ENCODE measurements at regions not wholly inside any gene's neighbourhood (a gene's known extent, or its start where the extent isn't known, plus 50 kb on each side); places are given as distances from the start of the nearest gene placed in this dataset.

DNA sequence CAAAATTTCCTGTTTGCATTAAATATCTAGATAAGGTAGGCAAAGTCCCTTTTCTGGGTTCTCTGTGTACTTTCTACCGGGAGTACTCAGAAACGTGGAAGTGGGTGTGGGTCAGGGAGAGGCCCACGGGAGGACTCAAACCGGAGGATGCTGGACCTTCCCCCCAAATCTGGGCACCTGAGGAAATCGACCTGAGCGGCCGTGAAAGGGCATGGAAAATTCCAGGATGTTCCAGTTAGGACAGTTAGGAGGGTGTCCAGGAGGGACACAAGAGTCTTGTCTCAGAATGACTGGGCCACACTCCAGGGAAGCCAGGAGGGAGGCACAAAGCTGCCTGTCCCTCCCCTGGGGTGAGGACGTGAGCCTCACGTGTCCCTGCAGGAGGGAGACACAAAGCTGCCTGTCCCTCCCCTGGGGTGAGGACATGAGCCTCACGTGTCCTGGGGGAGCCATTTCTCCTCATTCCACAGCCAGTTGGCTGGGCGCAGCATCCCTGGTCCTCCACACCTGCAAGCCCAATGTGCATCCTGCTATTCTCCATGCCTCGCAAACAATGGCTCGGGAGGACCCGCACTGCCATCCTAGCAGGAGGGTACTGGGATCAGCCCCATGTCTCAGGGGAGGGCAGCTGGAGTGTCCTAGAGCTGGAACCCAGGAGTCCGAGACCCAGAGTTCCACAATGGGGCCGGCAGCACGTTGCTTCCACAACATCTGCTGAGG, 190.5 kb upstream of the PPP2R2D start:
- DNase-seq (ENCODE audit: low read depth), result no peak

GRCh38 chr10:131722121-131722520, 178.7 kb upstream of the PPP2R2D start:
- DNase-seq (ENCODE audit: low read depth), result no peak

- DNase-seq (ENCODE audit: low read depth), result no peak
Observed at GRCh38 chr10:131722525-131723264, 178.1 kb upstream of the PPP2R2D start.

DNA sequence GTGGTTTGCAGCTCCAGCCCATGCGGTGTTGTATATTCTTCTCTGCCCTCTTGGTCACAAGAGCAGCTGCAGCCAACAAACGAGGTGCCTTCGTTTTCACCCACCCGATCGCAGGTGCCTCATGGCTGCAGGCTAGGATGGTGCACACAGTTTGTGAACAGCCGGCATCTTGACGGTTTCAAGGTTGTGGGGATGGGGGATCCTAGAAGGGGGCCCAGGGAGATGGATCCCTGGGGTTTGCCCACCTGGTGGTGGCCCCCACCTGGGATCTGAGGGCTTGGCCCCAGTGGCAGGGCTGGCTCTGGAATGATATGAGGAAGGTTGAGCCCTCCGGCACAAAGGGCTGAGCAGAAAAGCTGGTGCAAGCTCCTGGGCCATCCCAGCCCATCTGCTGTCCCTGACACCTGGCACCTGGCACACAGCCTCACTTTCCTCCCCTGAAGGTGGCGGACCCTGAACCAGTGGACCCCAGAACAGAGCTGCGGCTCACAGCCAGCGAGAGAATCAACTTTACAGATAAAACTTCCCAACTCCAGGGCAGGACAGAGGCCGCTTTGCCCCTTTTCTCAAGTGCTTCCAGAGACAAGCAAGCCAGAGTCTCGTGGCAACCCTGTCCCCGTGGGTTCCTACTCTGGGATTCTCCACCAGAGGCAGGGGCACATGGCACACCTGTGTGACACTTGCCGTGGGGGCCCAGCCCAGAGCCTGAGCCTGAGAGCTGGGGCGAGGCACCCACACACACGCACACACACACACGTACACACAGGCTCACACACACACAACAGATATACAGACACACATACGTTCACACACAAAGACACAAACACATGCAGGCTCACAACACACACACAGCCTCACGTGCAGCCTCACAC, 177.3 kb upstream of the PPP2R2D start:
- no peak for DNase-seq (ENCODE audit: low read depth)

DNA sequence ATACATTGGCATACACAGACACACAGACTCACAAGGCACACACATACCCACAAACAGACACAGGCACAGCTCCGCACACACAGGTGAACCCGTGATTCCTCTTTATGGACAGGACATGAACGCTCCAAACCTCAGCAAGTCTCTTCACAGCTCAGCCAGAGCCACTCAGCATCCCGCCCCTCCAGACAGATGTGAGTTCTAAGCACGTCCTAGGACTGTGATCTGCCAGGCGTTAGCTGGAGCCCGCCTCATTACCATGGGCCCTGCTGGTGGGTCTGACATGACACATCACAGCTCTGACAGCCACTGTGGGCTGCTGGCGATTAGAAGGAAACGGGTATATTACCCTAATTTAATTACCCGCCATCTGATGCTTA, 176.7 kb upstream of the PPP2R2D start:
- no peak for DNase-seq (ENCODE audit: low read depth)

GRCh38 chr10:131724891-131725580, 175.8 kb upstream of the PPP2R2D start:
- DNase-seq (ENCODE audit: low read depth), result no peak

- DNase-seq (ENCODE audit: low read depth), result no peak
Observed at GRCh38 chr10:131725581-131726069, 175.2 kb upstream of the PPP2R2D start.

DNA sequence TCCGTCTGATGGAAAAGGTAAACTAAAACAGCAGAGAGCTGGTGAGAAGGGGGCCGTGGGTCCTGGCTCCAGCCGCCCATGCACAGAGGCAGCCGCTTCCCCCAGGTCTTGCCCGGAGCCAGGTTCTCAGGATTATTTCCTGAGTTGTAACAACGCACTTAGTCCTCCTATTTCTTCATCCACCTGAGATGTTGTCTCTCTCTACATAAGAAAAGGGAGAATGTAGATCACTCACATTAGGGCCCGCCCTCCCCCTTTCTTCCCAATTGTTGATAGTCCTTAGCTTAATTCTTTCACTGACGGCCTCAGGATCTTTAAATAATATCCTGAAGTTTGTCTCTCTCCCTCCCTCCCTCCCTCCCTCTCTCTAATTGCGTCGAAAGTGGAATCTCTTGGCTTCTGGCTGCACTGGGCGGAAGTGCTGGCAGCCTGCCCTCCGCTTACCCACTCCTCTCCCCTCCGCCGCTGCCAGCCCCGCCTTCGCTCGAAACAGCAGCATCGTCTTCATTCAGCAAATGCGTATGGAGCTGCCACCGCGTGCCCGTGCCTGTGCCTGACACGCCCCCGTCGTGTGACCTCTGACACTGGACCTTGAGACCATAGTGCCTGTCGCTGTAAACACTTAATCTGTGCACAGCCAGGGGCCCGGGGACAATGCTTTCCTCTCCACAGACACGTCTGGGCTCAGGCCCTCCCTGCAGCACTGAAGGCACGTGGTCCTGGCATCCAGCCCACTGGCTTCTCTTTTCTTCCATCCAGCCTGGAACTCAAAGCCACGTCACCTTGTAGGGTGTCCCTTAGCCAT, 174.5 kb upstream of the PPP2R2D start:
- DNase-seq (ENCODE audit: low read depth), result no peak

DNA sequence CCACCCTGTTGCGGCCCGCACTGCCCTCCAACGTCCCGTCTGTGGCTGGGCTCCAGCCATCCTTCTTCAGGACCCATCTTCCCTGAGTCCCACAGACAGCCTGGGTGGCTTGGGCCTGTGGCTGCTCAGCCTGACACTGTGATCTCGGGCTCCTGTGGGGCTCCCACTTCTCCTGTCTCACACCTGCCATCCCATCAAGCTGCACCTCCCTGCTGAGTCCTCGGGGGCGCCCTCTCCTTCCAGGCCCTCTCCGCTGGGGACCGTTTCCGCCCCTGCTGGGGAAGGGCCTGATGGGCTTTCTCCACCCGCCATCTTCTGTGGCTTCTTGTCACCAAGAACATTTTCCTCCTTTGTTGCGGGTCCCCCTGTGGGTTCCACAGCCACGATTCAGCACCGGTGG, 173.8 kb upstream of the PPP2R2D start:
- no peak for DNase-seq (ENCODE audit: low read depth)

GRCh38 chr10:131727560-131727959, 173.2 kb upstream of the PPP2R2D start:
- no peak for DNase-seq (ENCODE audit: low read depth)

DNA sequence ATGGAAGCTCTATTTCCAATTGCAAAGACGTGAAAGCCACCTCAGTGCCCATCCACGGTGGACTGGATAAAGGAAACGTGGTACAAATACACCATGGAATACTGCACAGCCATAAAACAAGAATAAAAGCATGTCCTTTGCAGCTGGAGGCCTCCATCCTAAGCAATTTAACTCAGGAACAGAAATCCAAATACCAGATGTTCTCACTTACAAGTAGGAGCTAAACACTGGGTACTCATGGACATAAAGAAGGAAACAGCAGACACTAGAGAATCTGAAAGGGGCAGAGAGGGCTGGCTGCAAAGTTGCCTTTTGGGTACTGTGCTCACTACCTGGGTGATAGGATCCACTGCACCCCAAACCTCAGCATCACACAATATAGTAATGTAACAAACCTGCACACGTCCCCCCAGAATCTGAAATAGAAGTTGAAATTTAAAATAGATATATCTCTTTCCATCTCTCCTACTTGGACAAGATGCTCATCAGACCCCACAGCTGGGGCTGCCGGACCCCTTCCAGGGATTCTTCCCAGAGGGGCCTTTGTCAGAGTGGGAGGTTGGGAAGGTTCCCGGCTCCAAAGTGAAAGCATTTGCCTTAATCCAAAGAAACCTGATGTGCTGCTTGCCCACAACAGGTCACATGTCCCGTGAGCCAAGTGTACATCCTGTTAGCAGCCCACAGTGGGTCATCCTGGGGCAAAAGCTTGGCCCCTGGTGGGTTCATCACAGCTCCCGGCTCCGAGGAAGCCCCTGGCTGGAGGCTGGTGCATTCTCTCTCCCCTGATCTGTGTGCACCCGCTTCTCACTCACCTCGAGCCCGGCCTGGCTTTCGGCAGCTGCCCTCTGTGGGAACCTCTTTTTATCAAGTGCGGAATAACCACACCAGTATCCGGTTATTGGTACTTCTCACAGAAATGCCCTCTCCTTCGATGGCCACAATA, 172.3 kb upstream of the PPP2R2D start:
- DNase-seq (ENCODE audit: low read depth), result no peak

- no peak for DNase-seq (ENCODE audit: low read depth)
Observed at GRCh38 chr10:131729361-131729760, 171.4 kb upstream of the PPP2R2D start.

DNA sequence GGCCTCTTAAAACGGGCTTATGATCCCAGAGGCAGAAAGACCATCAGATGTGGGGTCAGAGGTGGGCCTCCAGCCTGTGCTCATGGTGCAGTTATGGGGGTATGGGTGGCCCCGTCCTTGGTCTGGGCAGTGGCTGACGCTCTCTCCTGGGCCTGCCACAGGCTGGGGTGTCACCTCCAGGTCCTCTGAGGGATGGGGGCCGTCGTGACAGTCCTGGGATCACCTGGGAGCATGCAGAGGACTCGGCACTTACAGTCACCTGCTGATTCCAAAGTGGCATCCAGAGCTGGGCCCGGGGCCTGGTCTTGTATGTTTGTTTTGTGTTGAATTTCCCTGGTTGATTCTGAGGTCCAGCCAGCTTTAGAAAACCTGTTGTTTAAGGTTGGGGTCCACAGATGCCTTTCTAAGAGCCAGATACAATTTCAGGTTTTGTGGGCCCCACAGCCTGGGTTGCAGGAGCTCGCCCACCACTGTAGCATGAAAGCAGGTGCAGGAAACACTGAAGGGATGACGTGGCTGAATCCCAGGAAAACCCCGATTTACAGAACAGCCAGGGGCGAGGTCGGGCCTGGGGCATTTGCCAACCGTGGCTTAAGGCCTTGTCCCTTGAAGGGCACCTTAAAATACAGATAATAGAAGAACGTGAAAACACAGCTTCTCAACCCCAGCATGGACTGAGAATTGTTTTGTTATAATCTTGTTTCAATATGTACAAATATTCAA, 170.7 kb upstream of the PPP2R2D start:
- no peak for DNase-seq (ENCODE audit: low read depth)

GRCh38 chr10:131730771-131731497, 169.9 kb upstream of the PPP2R2D start:
- no peak for DNase-seq (ENCODE audit: low read depth)

- no peak for DNase-seq (ENCODE audit: low read depth)
Observed at GRCh38 chr10:131731780-131732630, 168.8 kb upstream of the PPP2R2D start.

- DNase-seq (ENCODE audit: low read depth), result no peak
Observed at GRCh38 chr10:131732631-131733127, 168.1 kb upstream of the PPP2R2D start.

DNA sequence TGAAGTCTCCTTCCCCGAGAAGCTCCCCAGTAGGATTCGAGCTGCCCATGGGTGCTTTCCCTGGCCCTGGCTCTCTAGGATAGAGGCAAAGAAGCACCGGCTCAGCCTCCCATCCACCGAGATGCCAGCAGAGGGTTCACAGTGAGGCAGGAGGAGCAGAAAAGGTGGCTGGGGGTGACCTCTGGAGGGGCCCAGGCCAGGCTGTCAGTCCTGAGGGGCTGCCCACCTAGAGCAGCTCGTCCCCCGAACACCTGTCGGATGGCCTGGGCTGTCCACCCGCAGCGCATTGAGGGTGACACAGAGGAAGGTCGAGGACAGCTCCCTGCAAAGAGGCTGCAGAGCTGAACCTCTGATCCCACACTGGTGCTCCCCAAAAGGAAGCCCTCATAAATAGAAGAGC, 167.2 kb upstream of the PPP2R2D start:
- no peak for DNase-seq (ENCODE audit: low read depth)

Data from CMK (cell line).